DND-41 (cell line): ENCODE measurements at regions not wholly inside any gene's neighbourhood (a gene's known extent, or its start where the extent isn't known, plus 50 kb on each side); places are given as distances from the start of the nearest gene placed in this dataset.

Source experiments
- ATAC-seq: fragments of 200-7000 bp; cut with Tn5 transposase; 3 replicates; pipeline ENCODE4 v1.9.1; 2021; ENCODE audit warnings: low read depth; ENCODE audit not compliant: insufficient read depth
- DNase-seq: peaks from one replicate; pipeline ENCODE4 v3.0.0-alpha.2; 2020
- H2AFZ ChIP-seq: 2 replicates; pipeline ENCODE4 v1.6.0; 2012; ENCODE audit warnings: low read depth, low read length
- H3K27ac ChIP-seq: 2 replicates; pipeline ENCODE4 v1.5.1; 2012; ENCODE audit warnings: low read length, inconsistent platforms
- H3K27me3 ChIP-seq: fragments of 200-600 bp; sonication (generic); 2 replicates; pipeline ENCODE4 v1.6.0; 2012; ENCODE audit warnings: low read length, mild to moderate bottlenecking, inconsistent platforms; ENCODE audit not compliant: insufficient read depth, poor library complexity
- H3K36me3 ChIP-seq: 2 replicates; pipeline ENCODE4 v1.5.1; 2012; ENCODE audit warnings: low read length, inconsistent platforms; ENCODE audit not compliant: insufficient read depth
- H3K4me1 ChIP-seq: 2 replicates; pipeline ENCODE4 v1.5.1; 2012; ENCODE audit warnings: mild to moderate bottlenecking, low read length; ENCODE audit not compliant: insufficient read depth
- H3K4me2 ChIP-seq: 2 replicates; pipeline ENCODE4 v1.6.0; 2012; ENCODE audit warnings: mild to moderate bottlenecking, moderate library complexity, low read length, inconsistent platforms; ENCODE audit not compliant: insufficient read depth
- H3K4me3 ChIP-seq, 2 experiments: fragments of 200-600 bp in 1 of 2; shearing (Covaris generic) in 1 of 2; 2 replicates each; pipeline ENCODE4 v1.5.1; 2012 to 2016; ENCODE audit warnings: inconsistent platforms in 2 of 2, low read length in 2 of 2, mild to moderate bottlenecking in 2 of 2, low read depth in 1 of 2, moderate library complexity in 1 of 2
- H3K79me2 ChIP-seq: 2 replicates; pipeline ENCODE4 v1.6.0; 2012; ENCODE audit warnings: low read length, inconsistent platforms; ENCODE audit not compliant: insufficient read depth
- H3K9ac ChIP-seq: 2 replicates; pipeline ENCODE4 v1.6.0; 2012; ENCODE audit warnings: low read depth, mild to moderate bottlenecking, inconsistent platforms, low read length, moderate library complexity
- H3K9me3 ChIP-seq: 2 replicates; pipeline ENCODE4 v1.5.1; 2012; ENCODE audit warnings: low read length, moderate library complexity, mild to moderate bottlenecking, inconsistent platforms; ENCODE audit not compliant: insufficient read depth, severe bottlenecking
- H4K20me1 ChIP-seq: 2 replicates; pipeline ENCODE4 v1.6.0; 2012; ENCODE audit warnings: low read length; ENCODE audit not compliant: insufficient read depth
- EZH2 ChIP-seq: IDR thresholded peaks from 3 replicates; pipeline ENCODE4 v1.6.1; 2012; ENCODE audit warnings: borderline replicate concordance, low read depth, mild to moderate bottlenecking, moderate library complexity, low read length, inconsistent platforms; ENCODE audit not compliant: severe bottlenecking
- TF ChIP-seq, protein P1 (sequence below): IDR thresholded peaks from 2 replicates; pipeline ENCODE4 v1.5.1; 2012; ENCODE audit warnings: borderline replicate concordance, low read length, moderate library complexity, mild to moderate bottlenecking; ENCODE audit not compliant: poor library complexity, severe bottlenecking; ENCODE audit errors: extremely low read depth

DNA sequence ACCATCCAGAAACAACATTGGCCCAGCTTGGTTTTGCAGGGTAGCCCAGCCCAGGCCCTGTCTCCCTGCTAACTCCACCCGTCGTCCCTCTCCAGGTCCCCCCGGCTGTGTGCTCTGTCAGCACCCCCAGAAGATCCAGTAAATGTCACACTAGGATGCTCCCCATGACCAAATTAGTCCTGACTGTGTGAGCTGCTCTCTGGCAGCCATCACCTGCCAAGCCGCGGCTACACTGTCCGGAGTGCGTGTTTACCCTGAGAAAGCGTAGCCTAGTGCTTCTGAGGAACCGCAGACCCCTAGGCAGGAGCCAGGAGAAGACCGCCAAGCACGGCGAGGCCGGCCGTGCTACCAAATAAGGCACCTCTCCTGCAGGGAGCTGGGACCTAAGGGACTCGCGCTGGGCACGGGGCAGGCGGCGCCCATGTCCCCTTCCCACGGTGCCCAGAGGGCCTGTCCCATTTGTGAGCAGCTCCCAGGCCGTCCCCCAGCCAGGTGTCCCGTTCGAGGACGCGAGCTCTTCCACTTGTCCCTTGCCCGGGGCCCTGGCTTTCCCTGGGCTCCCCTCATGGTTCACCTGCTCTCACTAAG, 849.9 kb downstream of the RNF144A start:
- Histone ChIP-seq H3K79me2 (no peaks in the 10 kb centered on the region), H4K20me1 (no peaks in the 10 kb centered on the region), H3K4me2 (no peak overlapping the region), H3K27me3 (no peaks in the 10 kb centered on the region), H3K4me1 (no peaks in the 10 kb centered on the region), H3K9ac (no peak overlapping the region), H3K4me3 (no peak overlapping the region), H3K27ac (no peak overlapping the region), H2AFZ (no peak overlapping the region), H3K36me3 (no peaks in the 10 kb centered on the region), H3K9me3 (peaks cover 21% of the 10 kb centered on the region)
- ATAC-seq (no peak), DNase-seq (no peak)
- no peak for TF ChIP-seq EZH2
- TF ChIP-seq, protein P1, sequence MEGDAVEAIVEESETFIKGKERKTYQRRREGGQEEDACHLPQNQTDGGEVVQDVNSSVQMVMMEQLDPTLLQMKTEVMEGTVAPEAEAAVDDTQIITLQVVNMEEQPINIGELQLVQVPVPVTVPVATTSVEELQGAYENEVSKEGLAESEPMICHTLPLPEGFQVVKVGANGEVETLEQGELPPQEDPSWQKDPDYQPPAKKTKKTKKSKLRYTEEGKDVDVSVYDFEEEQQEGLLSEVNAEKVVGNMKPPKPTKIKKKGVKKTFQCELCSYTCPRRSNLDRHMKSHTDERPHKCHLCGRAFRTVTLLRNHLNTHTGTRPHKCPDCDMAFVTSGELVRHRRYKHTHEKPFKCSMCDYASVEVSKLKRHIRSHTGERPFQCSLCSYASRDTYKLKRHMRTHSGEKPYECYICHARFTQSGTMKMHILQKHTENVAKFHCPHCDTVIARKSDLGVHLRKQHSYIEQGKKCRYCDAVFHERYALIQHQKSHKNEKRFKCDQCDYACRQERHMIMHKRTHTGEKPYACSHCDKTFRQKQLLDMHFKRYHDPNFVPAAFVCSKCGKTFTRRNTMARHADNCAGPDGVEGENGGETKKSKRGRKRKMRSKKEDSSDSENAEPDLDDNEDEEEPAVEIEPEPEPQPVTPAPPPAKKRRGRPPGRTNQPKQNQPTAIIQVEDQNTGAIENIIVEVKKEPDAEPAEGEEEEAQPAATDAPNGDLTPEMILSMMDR, result no peak

DNA sequence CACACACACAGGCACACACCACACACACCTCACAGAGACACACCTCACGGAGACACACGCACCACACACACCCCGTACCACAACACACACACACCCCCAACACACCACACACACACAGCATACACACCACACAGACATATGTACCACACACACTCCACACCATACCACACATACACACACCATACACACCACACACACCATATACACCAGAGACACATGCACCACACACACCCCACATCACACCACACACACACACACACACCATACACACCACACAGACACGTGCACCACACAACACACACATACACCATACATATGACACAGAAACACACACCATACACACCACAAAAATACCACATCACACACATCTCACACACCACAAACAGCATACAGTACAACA, 850.7 kb downstream of the RNF144A start:
- H3K9ac ChIP-seq, result no peak overlapping the region
- H3K27ac ChIP-seq, result no peak overlapping the region
- DNase-seq, result no peak
- no peak for TF ChIP-seq EZH2
- TF ChIP-seq, protein P1, result no peak
- no peaks in the 10 kb centered on the region for H3K36me3 ChIP-seq
- no peaks in the 10 kb centered on the region for H3K27me3 ChIP-seq
- H3K4me3 ChIP-seq, result no peak overlapping the region
- H3K79me2 ChIP-seq, result no peaks in the 10 kb centered on the region
- no peaks in the 10 kb centered on the region for H4K20me1 ChIP-seq
- no peak for ATAC-seq
- no peak overlapping the region for H3K4me2 ChIP-seq
- no peak overlapping the region for H2AFZ ChIP-seq
- no peaks in the 10 kb centered on the region for H3K4me1 ChIP-seq
- H3K9me3 ChIP-seq, result peaks cover 16% of the 10 kb centered on the region

- no peaks in the 10 kb centered on the region for H3K27me3 ChIP-seq
- H3K27ac ChIP-seq, result no peak overlapping the region
- H3K9me3 ChIP-seq, result no peaks in the 10 kb centered on the region
- H4K20me1 ChIP-seq, result no peaks in the 10 kb centered on the region
- no peaks in the 10 kb centered on the region for H3K36me3 ChIP-seq
- TF ChIP-seq EZH2, result no peak
- TF ChIP-seq, protein P1, result no peak
- no peak overlapping the region for H3K9ac ChIP-seq
- no peaks in the 10 kb centered on the region for H3K4me1 ChIP-seq
- no peak for ATAC-seq
- no peak overlapping the region for H3K4me3 ChIP-seq
- H3K79me2 ChIP-seq, result no peaks in the 10 kb centered on the region
- no peak overlapping the region for H2AFZ ChIP-seq
- no peak overlapping the region for H3K4me2 ChIP-seq
- no peak for DNase-seq
Measured at GRCh38 chr2:7771781-7772180, 854.6 kb downstream of the RNF144A start.
